Body of pancreas (tissue), 4 donors: ENCODE measurements at regions not wholly inside any gene's neighbourhood (a gene's known extent, or its start where the extent isn't known, plus 50 kb on each side); places are given as distances from the start of the nearest gene placed in this dataset.

Experiments
- POLR2A ChIP-seq, 3 donors: fragments of 450-650 bp; IDR thresholded peaks; one replicate each; pipeline ENCODE4 v1.6.1; 2016; ENCODE audit warnings: antibody characterized with exemption in 3 of 3, mild to moderate bottlenecking in 2 of 3
- TF ChIP-seq, protein P1 (sequence below), 7 experiments: fragments of 450-650 bp in 4 of 7; fragments of 200-600 bp in 3 of 7; sonication (generic) in 3 of 7; IDR thresholded peaks; one replicate each; pipeline ENCODE4 v1.5.1; 2016 to 2019; ENCODE audit warnings: antibody characterized with exemption in 7 of 7

DNA sequence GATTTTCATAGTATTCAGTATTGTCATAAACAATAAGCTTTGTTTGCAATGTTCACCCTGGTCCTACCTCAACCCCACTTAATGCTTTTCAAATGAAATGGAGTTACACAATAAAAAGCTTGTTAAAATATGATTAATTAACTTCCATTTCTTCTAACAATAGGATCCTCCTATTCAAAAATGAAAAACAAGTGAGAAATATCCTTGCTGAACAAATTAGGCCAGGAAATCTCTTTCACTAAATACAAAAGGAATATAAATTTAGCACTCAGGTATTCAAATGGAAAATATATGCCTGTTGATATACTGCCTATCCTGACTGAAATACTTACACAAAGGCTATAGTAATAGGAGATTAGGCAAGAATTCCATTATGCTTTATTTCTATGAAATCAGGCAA lies 323.4 kb upstream of the GRM3 start:
- TF ChIP-seq, protein P1, sequence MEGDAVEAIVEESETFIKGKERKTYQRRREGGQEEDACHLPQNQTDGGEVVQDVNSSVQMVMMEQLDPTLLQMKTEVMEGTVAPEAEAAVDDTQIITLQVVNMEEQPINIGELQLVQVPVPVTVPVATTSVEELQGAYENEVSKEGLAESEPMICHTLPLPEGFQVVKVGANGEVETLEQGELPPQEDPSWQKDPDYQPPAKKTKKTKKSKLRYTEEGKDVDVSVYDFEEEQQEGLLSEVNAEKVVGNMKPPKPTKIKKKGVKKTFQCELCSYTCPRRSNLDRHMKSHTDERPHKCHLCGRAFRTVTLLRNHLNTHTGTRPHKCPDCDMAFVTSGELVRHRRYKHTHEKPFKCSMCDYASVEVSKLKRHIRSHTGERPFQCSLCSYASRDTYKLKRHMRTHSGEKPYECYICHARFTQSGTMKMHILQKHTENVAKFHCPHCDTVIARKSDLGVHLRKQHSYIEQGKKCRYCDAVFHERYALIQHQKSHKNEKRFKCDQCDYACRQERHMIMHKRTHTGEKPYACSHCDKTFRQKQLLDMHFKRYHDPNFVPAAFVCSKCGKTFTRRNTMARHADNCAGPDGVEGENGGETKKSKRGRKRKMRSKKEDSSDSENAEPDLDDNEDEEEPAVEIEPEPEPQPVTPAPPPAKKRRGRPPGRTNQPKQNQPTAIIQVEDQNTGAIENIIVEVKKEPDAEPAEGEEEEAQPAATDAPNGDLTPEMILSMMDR (IDR thresholded peaks at IDR 0.05), result no peak
- TF ChIP-seq POLR2A (IDR thresholded peaks at IDR 0.05), result no peak
